ENCODE measurements at regions not wholly inside any gene's neighbourhood (a gene's known extent, or its start where the extent isn't known, plus 50 kb on each side); places are given as distances from the start of the nearest gene placed in this dataset.
"Not testable (repeated sequence)": the region's sequence is repeated elsewhere in the genome, so short reads cannot be mapped to it uniquely, and the experiment has no call there.

- in situ Hi-C loops (cut with HindIII; ENCODE audit: low pct_unique_long_range_greater_than_20kb, low sequenced_read_pairs) = no loop called here
- no peak for DNase-seq (ENCODE audit: low read depth in 1 of 2, low spot score in 1 of 2)
- no peak for TF ChIP-seq JUND (IDR thresholded peaks at IDR 0.05; ENCODE audit: low read depth)
Measured at GRCh38 chr2:124967325-124967724, 942.2 kb downstream of the CNTNAP5 start.

- in situ Hi-C loops (cut with HindIII; ENCODE audit: low pct_unique_long_range_greater_than_20kb, low sequenced_read_pairs) = no loop called here
- no peak for DNase-seq (ENCODE audit: low read depth in 1 of 2, low spot score in 1 of 2)
- no peak for TF ChIP-seq JUND (IDR thresholded peaks at IDR 0.05; ENCODE audit: low read depth)
Measured at GRCh38 chr2:124970030-124970429, 944.9 kb downstream of the CNTNAP5 start.

- no peak for TF ChIP-seq JUND (IDR thresholded peaks at IDR 0.05; ENCODE audit: low read depth)
- no peak for DNase-seq (ENCODE audit: low read depth in 1 of 2, low spot score in 1 of 2)
- in situ Hi-C loops (cut with HindIII; ENCODE audit: low pct_unique_long_range_greater_than_20kb, low sequenced_read_pairs) = no loop called here
Measured at GRCh38 chr2:124973396-124973795, 948.3 kb downstream of the CNTNAP5 start.

- DNase-seq (ENCODE audit: low read depth in 1 of 2, low spot score in 1 of 2) = no peak
- in situ Hi-C loops (cut with HindIII; ENCODE audit: low pct_unique_long_range_greater_than_20kb, low sequenced_read_pairs) = no loop called here
Measured at GRCh38 chr2:124975224-124975623, 950.1 kb downstream of the CNTNAP5 start.

GRCh38 chr2:124975648-124976047, 950.6 kb downstream of the CNTNAP5 start:
- no peak for TF ChIP-seq JUND (IDR thresholded peaks at IDR 0.05; ENCODE audit: low read depth)
- in situ Hi-C loops (cut with HindIII; ENCODE audit: low pct_unique_long_range_greater_than_20kb, low sequenced_read_pairs) = no loop called here
- no peak for DNase-seq (ENCODE audit: low read depth in 1 of 2, low spot score in 1 of 2)

More at GRCh38 chr2:124975224-124975623, 950.1 kb downstream of the CNTNAP5 start:
- no peak for TF ChIP-seq JUND (IDR thresholded peaks at IDR 0.05; ENCODE audit: low read depth)

GRCh38 chr2:124978597-124978996, 953.5 kb downstream of the CNTNAP5 start:
- in situ Hi-C loops (cut with HindIII; ENCODE audit: low pct_unique_long_range_greater_than_20kb, low sequenced_read_pairs) = no loop called here
- TF ChIP-seq JUND (IDR thresholded peaks at IDR 0.05; ENCODE audit: low read depth) = no peak
- DNase-seq (ENCODE audit: low read depth in 1 of 2, low spot score in 1 of 2) = no peak

GRCh38 chr2:124983595-124983994, 958.5 kb downstream of the CNTNAP5 start:
- TF ChIP-seq JUND (IDR thresholded peaks at IDR 0.05; ENCODE audit: low read depth) = no peak
- no peak for DNase-seq (ENCODE audit: low read depth in 1 of 2, low spot score in 1 of 2)
- in situ Hi-C loops (cut with HindIII; ENCODE audit: low pct_unique_long_range_greater_than_20kb, low sequenced_read_pairs) = no loop called here

- DNase-seq (ENCODE audit: low read depth in 1 of 2, low spot score in 1 of 2) = no peak
Measured at GRCh38 chr2:124985270-124985669, 960.2 kb downstream of the CNTNAP5 start.

GRCh38 chr2:124986136-124986535, 961.0 kb downstream of the CNTNAP5 start:
- DNase-seq (ENCODE audit: low read depth in 1 of 2, low spot score in 1 of 2) = no peak
- in situ Hi-C loops (cut with HindIII; ENCODE audit: low pct_unique_long_range_greater_than_20kb, low sequenced_read_pairs) = no loop called here
- no peak for TF ChIP-seq JUND (IDR thresholded peaks at IDR 0.05; ENCODE audit: low read depth)

More at GRCh38 chr2:124985270-124985669, 960.2 kb downstream of the CNTNAP5 start:
- in situ Hi-C loops (cut with HindIII; ENCODE audit: low pct_unique_long_range_greater_than_20kb, low sequenced_read_pairs) = no loop called here
- TF ChIP-seq JUND (IDR thresholded peaks at IDR 0.05; ENCODE audit: low read depth) = no peak

- DNase-seq (ENCODE audit: low read depth in 1 of 2, low spot score in 1 of 2); in situ Hi-C loops (cut with HindIII; ENCODE audit: low pct_unique_long_range_greater_than_20kb, low sequenced_read_pairs): not testable (repeated sequence)
Measured at GRCh38 chr2:124986870-124987269, 961.8 kb downstream of the CNTNAP5 start.

- DNase-seq (ENCODE audit: low read depth in 1 of 2, low spot score in 1 of 2); in situ Hi-C loops (cut with HindIII; ENCODE audit: low pct_unique_long_range_greater_than_20kb, low sequenced_read_pairs): not testable (repeated sequence)
Measured at GRCh38 chr2:124987436-124987835, 962.3 kb downstream of the CNTNAP5 start.

GRCh38 chr2:124988111-124988510, 963.0 kb downstream of the CNTNAP5 start:
- in situ Hi-C loops (cut with HindIII; ENCODE audit: low pct_unique_long_range_greater_than_20kb, low sequenced_read_pairs) = no loop called here

GRCh38 chr2:124988794-124989193, 963.7 kb downstream of the CNTNAP5 start:
- in situ Hi-C loops (cut with HindIII; ENCODE audit: low pct_unique_long_range_greater_than_20kb, low sequenced_read_pairs) = no loop called here
- no peak for TF ChIP-seq JUND (IDR thresholded peaks at IDR 0.05; ENCODE audit: low read depth)
- no peak for DNase-seq (ENCODE audit: low read depth in 1 of 2, low spot score in 1 of 2)

More at GRCh38 chr2:124988111-124988510, 963.0 kb downstream of the CNTNAP5 start:
- no peak for TF ChIP-seq JUND (IDR thresholded peaks at IDR 0.05; ENCODE audit: low read depth)
- no peak for DNase-seq (ENCODE audit: low read depth in 1 of 2, low spot score in 1 of 2)

- no peak for TF ChIP-seq JUND (IDR thresholded peaks at IDR 0.05; ENCODE audit: low read depth)
- in situ Hi-C loops (cut with HindIII; ENCODE audit: low pct_unique_long_range_greater_than_20kb, low sequenced_read_pairs) = no loop called here
- DNase-seq (ENCODE audit: low read depth in 1 of 2, low spot score in 1 of 2) = no peak
Measured at GRCh38 chr2:124993809-124994208, 968.7 kb downstream of the CNTNAP5 start.

Measured in T47D (cell line).